Liver (tissue), 8 donors: ENCODE measurements at regions not wholly inside any gene's neighbourhood (a gene's known extent, or its start where the extent isn't known, plus 50 kb on each side); places are given as distances from the start of the nearest gene placed in this dataset.

Experiments
- DNase-seq: peaks from one replicate; pipeline ENCODE4 v3.0.0-alpha.2; 2017; ENCODE audit warnings: low spot score
- H3K27ac ChIP-seq, 2 donors: one replicate each; pipeline ENCODE4 v1.7.0; 2013; ENCODE audit warnings: inconsistent platforms in 2 of 2, low read length in 2 of 2, control low read depth in 1 of 2, low read depth in 1 of 2, mild to moderate bottlenecking in 1 of 2
- H3K27me3 ChIP-seq, 4 donors: one replicate each; pipeline versions ENCODE4 v1.6.1 to v1.7.0; 2013; ENCODE audit warnings: low read length in 3 of 4, inconsistent platforms in 1 of 4, mild to moderate bottlenecking in 1 of 4, moderate library complexity in 1 of 4; ENCODE audit not compliant: control insufficient read depth in 4 of 4, insufficient read depth in 4 of 4
- H3K36me3 ChIP-seq, 4 donors: one replicate each; pipeline versions ENCODE4 v1.6.1 to v1.7.0; 2013; ENCODE audit warnings: low read length in 3 of 4, mild to moderate bottlenecking in 3 of 4, low read depth in 1 of 4, moderate library complexity in 1 of 4; ENCODE audit not compliant: control insufficient read depth in 4 of 4, insufficient read depth in 3 of 4
- H3K4me1 ChIP-seq, 4 donors: one replicate each; pipeline versions ENCODE4 v1.6.1 to v1.7.0; 2013; ENCODE audit warnings: low read length in 3 of 4, mild to moderate bottlenecking in 3 of 4, moderate library complexity in 1 of 4; ENCODE audit not compliant: control insufficient read depth in 4 of 4, insufficient read depth in 4 of 4
- H3K4me3 ChIP-seq, 3 donors: one replicate each; pipeline versions ENCODE4 v1.6.1 to v1.7.0; 2013; ENCODE audit warnings: low read length in 3 of 3, control low read depth in 1 of 3, low read depth in 1 of 3, mild to moderate bottlenecking in 1 of 3
- H3K9ac ChIP-seq, 2 donors: one replicate each; pipeline ENCODE4 v1.7.0; 2013; ENCODE audit warnings: low read length in 2 of 2, mild to moderate bottlenecking in 2 of 2, moderate library complexity in 2 of 2, control low read depth in 1 of 2, low read depth in 1 of 2
- H3K9me3 ChIP-seq, 4 donors: one replicate each; pipeline versions ENCODE4 v1.6.1 to v1.7.0; 2013; ENCODE audit warnings: low read length in 3 of 4; ENCODE audit not compliant: control insufficient read depth in 4 of 4
- ATF3 ChIP-seq: IDR thresholded peaks from 2 replicates; pipeline ENCODE4 v1.6.1; 2016; ENCODE audit warnings: antibody characterized with exemption
- EGR1 ChIP-seq, 2 donors: IDR thresholded peaks; 2 replicates each; pipeline ENCODE4 v1.6.1; 2016 to 2018; ENCODE audit warnings: antibody characterized with exemption in 2 of 2, low read depth in 2 of 2
- FOXA1 ChIP-seq: IDR thresholded peaks from 2 replicates; pipeline ENCODE4 v1.6.1; 2016; ENCODE audit warnings: antibody characterized with exemption
- FOXA2 ChIP-seq: IDR thresholded peaks from 2 replicates; pipeline ENCODE4 v1.6.1; 2016; ENCODE audit warnings: antibody characterized with exemption
- GABPA ChIP-seq, 2 donors: IDR thresholded peaks in 1 of 2; conservative IDR thresholded peaks in 1 of 2; 2 replicates each; pipeline ENCODE4 v1.6.1; 2016; ENCODE audit warnings: antibody characterized with exemption in 2 of 2, mild to moderate bottlenecking in 1 of 2, moderate library complexity in 1 of 2
- HNF4A ChIP-seq, 2 donors: conservative IDR thresholded peaks; 2 replicates each; pipeline ENCODE4 v1.6.1; 2016; ENCODE audit warnings: antibody characterized with exemption in 2 of 2, mild to moderate bottlenecking in 2 of 2
- HNF4G ChIP-seq: IDR thresholded peaks from 2 replicates; pipeline ENCODE4 v1.6.1; 2016; ENCODE audit warnings: antibody characterized with exemption
- JUND ChIP-seq, 2 donors: IDR thresholded peaks; 2 replicates each; pipeline ENCODE4 v1.6.1; 2016; ENCODE audit warnings: antibody characterized with exemption in 2 of 2
- NR2F2 ChIP-seq: IDR thresholded peaks from 2 replicates; pipeline ENCODE4 v1.6.1; 2016; ENCODE audit warnings: antibody characterized with exemption
- RAD21 ChIP-seq, 2 donors: IDR thresholded peaks; 2 replicates each; pipeline ENCODE4 v1.6.1; 2016; ENCODE audit warnings: antibody characterized with exemption in 2 of 2, mild to moderate bottlenecking in 2 of 2
- RXRA ChIP-seq, 2 donors: IDR thresholded peaks; 2 replicates each; pipeline ENCODE4 v1.6.1; 2017 to 2018; ENCODE audit warnings: antibody characterized with exemption in 2 of 2, mild to moderate bottlenecking in 1 of 2
- SP1 ChIP-seq: IDR thresholded peaks from 2 replicates; pipeline ENCODE4 v1.6.1; 2018; ENCODE audit warnings: antibody characterized with exemption, mild to moderate bottlenecking
- TAF1 ChIP-seq: conservative IDR thresholded peaks from 2 replicates; pipeline ENCODE4 v1.6.1; 2016; ENCODE audit warnings: antibody characterized with exemption, mild to moderate bottlenecking
- YY1 ChIP-seq: IDR thresholded peaks from 2 replicates; pipeline ENCODE4 v1.6.1; 2016; ENCODE audit warnings: antibody characterized with exemption, mild to moderate bottlenecking
- ZBTB33 ChIP-seq: IDR thresholded peaks from 2 replicates; pipeline ENCODE4 v1.6.1; 2016; ENCODE audit warnings: antibody characterized with exemption
- WGBS: extraction: QIAGEN DNeasy Blood & Tissue Kit; methylation state at CpG from one replicate; pipeline ENCODE4 v1.1.7; 2013; 5-methylcytosine and 5-hydroxymethylcytosine counted together
- TF ChIP-seq, protein P1 (sequence below): IDR thresholded peaks from 2 replicates; pipeline ENCODE4 v1.6.1; 2016; ENCODE audit warnings: antibody characterized with exemption, mild to moderate bottlenecking
- TF ChIP-seq, protein P2 (sequence below): fragments of 150-350 bp; IDR thresholded peaks from 2 replicates; pipeline ENCODE4 v1.5.1; 2017; ENCODE audit warnings: improper control_type of control experiment, low read depth, low read length; ENCODE audit not compliant: missing input control
- TF ChIP-seq, protein P3 (sequence below): IDR thresholded peaks from 2 replicates; pipeline ENCODE4 v1.6.1; 2016; ENCODE audit warnings: antibody characterized with exemption
- donor health status: healthy.
- donor health status: healthy.
- donor health status: healthy.
- donor health status: healthy.
- donor health status: healthy.

- Histone ChIP-seq H3K27me3 (no peaks in the 10 kb centered on the region), H3K4me3 (no peak overlapping the region), H3K36me3 (no peaks in the 10 kb centered on the region), H3K27ac (no peak overlapping the region), H3K9ac (no peak overlapping the region), H3K9me3 (no peaks in the 10 kb centered on the region), H3K4me1 (no peaks in the 10 kb centered on the region)
- WGBS = 98% methylated on average over 4 of the region's 4 CpGs
- TF ChIP-seq HNF4A (conservative IDR thresholded peaks at IDR 0.05) (no peak), SP1 (no peak), FOXA2 (no peak), ZBTB33 (no peak), ATF3 (no peak), JUND (IDR thresholded peaks at IDR 0.05) (no peak), HNF4G (no peak), GABPA (IDR thresholded peaks at IDR 0.05 in 1 of 2, conservative IDR thresholded peaks at IDR 0.05 in 1 of 2) (no peak), YY1 (no peak), TAF1 (no peak), RXRA (IDR thresholded peaks at IDR 0.05) (no peak), FOXA1 (no peak), RAD21 (IDR thresholded peaks at IDR 0.05) (no peak), EGR1 (IDR thresholded peaks at IDR 0.05; ENCODE audit: low read depth in 2 of 2) (no peak), NR2F2 (no peak)
- TF ChIP-seq, protein P1, sequence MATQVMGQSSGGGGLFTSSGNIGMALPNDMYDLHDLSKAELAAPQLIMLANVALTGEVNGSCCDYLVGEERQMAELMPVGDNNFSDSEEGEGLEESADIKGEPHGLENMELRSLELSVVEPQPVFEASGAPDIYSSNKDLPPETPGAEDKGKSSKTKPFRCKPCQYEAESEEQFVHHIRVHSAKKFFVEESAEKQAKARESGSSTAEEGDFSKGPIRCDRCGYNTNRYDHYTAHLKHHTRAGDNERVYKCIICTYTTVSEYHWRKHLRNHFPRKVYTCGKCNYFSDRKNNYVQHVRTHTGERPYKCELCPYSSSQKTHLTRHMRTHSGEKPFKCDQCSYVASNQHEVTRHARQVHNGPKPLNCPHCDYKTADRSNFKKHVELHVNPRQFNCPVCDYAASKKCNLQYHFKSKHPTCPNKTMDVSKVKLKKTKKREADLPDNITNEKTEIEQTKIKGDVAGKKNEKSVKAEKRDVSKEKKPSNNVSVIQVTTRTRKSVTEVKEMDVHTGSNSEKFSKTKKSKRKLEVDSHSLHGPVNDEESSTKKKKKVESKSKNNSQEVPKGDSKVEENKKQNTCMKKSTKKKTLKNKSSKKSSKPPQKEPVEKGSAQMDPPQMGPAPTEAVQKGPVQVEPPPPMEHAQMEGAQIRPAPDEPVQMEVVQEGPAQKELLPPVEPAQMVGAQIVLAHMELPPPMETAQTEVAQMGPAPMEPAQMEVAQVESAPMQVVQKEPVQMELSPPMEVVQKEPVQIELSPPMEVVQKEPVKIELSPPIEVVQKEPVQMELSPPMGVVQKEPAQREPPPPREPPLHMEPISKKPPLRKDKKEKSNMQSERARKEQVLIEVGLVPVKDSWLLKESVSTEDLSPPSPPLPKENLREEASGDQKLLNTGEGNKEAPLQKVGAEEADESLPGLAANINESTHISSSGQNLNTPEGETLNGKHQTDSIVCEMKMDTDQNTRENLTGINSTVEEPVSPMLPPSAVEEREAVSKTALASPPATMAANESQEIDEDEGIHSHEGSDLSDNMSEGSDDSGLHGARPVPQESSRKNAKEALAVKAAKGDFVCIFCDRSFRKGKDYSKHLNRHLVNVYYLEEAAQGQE = no peak
- TF ChIP-seq, protein P2, sequence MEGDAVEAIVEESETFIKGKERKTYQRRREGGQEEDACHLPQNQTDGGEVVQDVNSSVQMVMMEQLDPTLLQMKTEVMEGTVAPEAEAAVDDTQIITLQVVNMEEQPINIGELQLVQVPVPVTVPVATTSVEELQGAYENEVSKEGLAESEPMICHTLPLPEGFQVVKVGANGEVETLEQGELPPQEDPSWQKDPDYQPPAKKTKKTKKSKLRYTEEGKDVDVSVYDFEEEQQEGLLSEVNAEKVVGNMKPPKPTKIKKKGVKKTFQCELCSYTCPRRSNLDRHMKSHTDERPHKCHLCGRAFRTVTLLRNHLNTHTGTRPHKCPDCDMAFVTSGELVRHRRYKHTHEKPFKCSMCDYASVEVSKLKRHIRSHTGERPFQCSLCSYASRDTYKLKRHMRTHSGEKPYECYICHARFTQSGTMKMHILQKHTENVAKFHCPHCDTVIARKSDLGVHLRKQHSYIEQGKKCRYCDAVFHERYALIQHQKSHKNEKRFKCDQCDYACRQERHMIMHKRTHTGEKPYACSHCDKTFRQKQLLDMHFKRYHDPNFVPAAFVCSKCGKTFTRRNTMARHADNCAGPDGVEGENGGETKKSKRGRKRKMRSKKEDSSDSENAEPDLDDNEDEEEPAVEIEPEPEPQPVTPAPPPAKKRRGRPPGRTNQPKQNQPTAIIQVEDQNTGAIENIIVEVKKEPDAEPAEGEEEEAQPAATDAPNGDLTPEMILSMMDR = no peak
- TF ChIP-seq, protein P3, sequence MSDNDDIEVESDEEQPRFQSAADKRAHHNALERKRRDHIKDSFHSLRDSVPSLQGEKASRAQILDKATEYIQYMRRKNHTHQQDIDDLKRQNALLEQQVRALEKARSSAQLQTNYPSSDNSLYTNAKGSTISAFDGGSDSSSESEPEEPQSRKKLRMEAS = no peak
- DNase-seq = no peak
Measured at GRCh38 chr11:95494167-95494566, 263.2 kb upstream of the SESN3 start.
